ENCODE measurements at regions not wholly inside any gene's neighbourhood (a gene's known extent, or its start where the extent isn't known, plus 50 kb on each side); places are given as distances from the start of the nearest gene placed in this dataset.

DNA sequence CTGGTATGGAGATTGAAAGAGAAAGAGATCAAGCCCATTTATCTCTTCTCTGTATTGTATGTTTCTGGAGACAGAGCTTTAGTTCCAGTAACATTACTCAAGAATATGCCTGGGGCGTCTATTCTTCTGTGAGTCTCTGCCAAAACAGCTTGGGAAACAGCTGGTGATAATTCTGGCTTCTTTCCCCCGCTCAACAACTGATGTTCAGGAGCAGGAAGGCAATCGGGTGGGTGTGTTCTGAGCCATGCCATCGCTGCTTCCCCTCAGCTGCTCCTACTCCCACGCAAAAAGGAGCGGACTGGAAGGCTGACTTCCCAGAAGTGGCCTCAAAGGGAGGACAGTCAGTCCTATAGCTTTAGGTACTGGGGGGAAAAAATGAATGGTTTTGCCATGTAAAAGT is 695.1 kb downstream of the PLCL1 start:
- no peaks in the 10 kb centered on the region for H3K9me3 ChIP-seq (ENCODE audit: control insufficient read depth in 1 of 2, insufficient read depth in 1 of 2, low read length in 2 of 2)
- DNase-seq (no peak), ATAC-seq (ENCODE audit: poor library complexity) (no peak)
- TF ChIP-seq, protein P1, sequence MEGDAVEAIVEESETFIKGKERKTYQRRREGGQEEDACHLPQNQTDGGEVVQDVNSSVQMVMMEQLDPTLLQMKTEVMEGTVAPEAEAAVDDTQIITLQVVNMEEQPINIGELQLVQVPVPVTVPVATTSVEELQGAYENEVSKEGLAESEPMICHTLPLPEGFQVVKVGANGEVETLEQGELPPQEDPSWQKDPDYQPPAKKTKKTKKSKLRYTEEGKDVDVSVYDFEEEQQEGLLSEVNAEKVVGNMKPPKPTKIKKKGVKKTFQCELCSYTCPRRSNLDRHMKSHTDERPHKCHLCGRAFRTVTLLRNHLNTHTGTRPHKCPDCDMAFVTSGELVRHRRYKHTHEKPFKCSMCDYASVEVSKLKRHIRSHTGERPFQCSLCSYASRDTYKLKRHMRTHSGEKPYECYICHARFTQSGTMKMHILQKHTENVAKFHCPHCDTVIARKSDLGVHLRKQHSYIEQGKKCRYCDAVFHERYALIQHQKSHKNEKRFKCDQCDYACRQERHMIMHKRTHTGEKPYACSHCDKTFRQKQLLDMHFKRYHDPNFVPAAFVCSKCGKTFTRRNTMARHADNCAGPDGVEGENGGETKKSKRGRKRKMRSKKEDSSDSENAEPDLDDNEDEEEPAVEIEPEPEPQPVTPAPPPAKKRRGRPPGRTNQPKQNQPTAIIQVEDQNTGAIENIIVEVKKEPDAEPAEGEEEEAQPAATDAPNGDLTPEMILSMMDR (IDR thresholded peaks at IDR 0.05), result no peak
- H3K4me1 ChIP-seq (ENCODE audit: insufficient read depth, low read length), result no peaks in the 10 kb centered on the region
- H3K27ac ChIP-seq (ENCODE audit: low read depth in 1 of 2, low read length in 2 of 2), result no peak overlapping the region
- ChIA-PET CTCF (no interaction called here), POLR2A (no interaction called here)
- no peaks in the 10 kb centered on the region for H3K4me1 Mint-ChIP-seq (ENCODE audit: low read depth)
- no peak overlapping the region for H3K4me3 Mint-ChIP-seq
- intact Hi-C loops (cut with DNase I, micrococcal nuclease), result no loop called here
- no peak overlapping the region for H3K4me3 ChIP-seq (ENCODE audit: low read length)
- H3K27me3 Mint-ChIP-seq, result peaks cover 13% of the 10 kb centered on the region
- H3K27me3 ChIP-seq (ENCODE audit: control insufficient read depth in 1 of 2, insufficient read depth in 2 of 2, low read length in 2 of 2), result no peaks in the 10 kb centered on the region
- H3K27ac Mint-ChIP-seq, result no peak overlapping the region
- no peaks in the 10 kb centered on the region for H3K36me3 ChIP-seq (ENCODE audit: insufficient read depth, low read length)
- H3K9me3 Mint-ChIP-seq, result no peaks in the 10 kb centered on the region
- no peaks in the 10 kb centered on the region for H3K36me3 Mint-ChIP-seq (ENCODE audit: low read depth)

DNA sequence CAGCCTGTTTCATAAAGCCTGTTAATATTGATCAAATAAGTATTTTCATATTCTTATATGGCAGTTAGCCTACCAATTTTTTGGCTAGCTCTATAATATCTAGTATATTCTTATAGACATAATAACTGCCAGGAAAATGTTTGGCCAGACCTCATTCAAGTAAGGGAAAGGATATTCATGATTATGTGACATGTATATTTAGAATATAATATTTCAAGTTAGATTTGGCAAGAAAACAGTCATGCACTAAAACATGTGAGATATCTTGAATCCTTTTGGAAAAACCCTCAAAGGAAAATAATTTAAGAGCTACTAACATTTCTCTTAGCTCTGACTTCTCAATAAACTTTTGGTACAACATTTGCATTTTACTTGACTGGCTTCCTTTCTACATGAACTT is 694.1 kb downstream of the PLCL1 start:
- H3K36me3 Mint-ChIP-seq (ENCODE audit: low read depth), result no peaks in the 10 kb centered on the region
- CTCF ChIA-PET, result no interaction called here

DNA sequence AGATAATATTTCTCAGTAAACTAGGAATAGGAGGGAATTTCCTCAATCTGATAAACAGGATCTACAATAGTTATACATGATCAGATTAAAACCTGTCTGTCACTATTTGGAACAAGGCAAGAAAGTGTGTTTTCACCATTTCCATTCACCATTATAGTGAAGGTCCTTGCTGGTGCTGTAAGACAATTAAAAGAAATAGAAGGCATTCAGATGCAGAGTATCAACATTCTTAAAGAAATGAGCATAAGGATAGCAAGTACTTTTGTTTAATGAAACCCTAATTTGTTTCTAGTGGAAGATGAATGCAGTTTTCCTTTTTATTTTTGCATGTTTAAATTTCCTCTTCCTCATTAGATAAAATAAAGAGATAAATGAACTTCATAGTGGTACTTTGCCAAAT is 693.7 kb downstream of the PLCL1 start:
- Mint-ChIP-seq H3K27me3 (peaks cover 12% of the 10 kb centered on the region), H3K27ac (no peak overlapping the region), H3K36me3 (ENCODE audit: low read depth) (no peaks in the 10 kb centered on the region), H3K4me1 (ENCODE audit: low read depth) (no peaks in the 10 kb centered on the region), H3K4me3 (no peak overlapping the region), H3K9me3 (no peaks in the 10 kb centered on the region)
- DNase-seq, result no peak
- Histone ChIP-seq H3K27me3 (ENCODE audit: control insufficient read depth in 1 of 2, insufficient read depth in 2 of 2, low read length in 2 of 2) (no peaks in the 10 kb centered on the region), H3K36me3 (ENCODE audit: insufficient read depth, low read length) (no peaks in the 10 kb centered on the region), H3K4me1 (ENCODE audit: insufficient read depth, low read length) (no peaks in the 10 kb centered on the region), H3K9me3 (ENCODE audit: control insufficient read depth in 1 of 2, insufficient read depth in 1 of 2, low read length in 2 of 2) (no peaks in the 10 kb centered on the region), H3K4me3 (ENCODE audit: low read length) (no peak overlapping the region), H3K27ac (ENCODE audit: low read depth in 1 of 2, low read length in 2 of 2) (no peak overlapping the region)
- TF ChIP-seq, protein P1 (IDR thresholded peaks at IDR 0.05), result no peak
- intact Hi-C loops (cut with DNase I, micrococcal nuclease), result no loop called here
- CTCF ChIA-PET, result no interaction called here
- no peak for ATAC-seq (ENCODE audit: poor library complexity)
- POLR2A ChIA-PET, result no interaction called here

More for the DNA sequence above, 694.1 kb downstream of the PLCL1 start:
- Histone ChIP-seq H3K27me3 (ENCODE audit: control insufficient read depth in 1 of 2, insufficient read depth in 2 of 2, low read length in 2 of 2) (no peaks in the 10 kb centered on the region), H3K36me3 (ENCODE audit: insufficient read depth, low read length) (no peaks in the 10 kb centered on the region), H3K4me1 (ENCODE audit: insufficient read depth, low read length) (no peaks in the 10 kb centered on the region), H3K9me3 (ENCODE audit: control insufficient read depth in 1 of 2, insufficient read depth in 1 of 2, low read length in 2 of 2) (no peaks in the 10 kb centered on the region), H3K4me3 (ENCODE audit: low read length) (no peak overlapping the region), H3K27ac (ENCODE audit: low read depth in 1 of 2, low read length in 2 of 2) (no peak overlapping the region)
- TF ChIP-seq, protein P1 (IDR thresholded peaks at IDR 0.05), result no peak
- ATAC-seq (ENCODE audit: poor library complexity), result no peak
- POLR2A ChIA-PET, result no interaction called here
- Mint-ChIP-seq H3K27ac (no peak overlapping the region), H3K9me3 (no peaks in the 10 kb centered on the region), H3K4me3 (no peak overlapping the region), H3K4me1 (ENCODE audit: low read depth) (no peaks in the 10 kb centered on the region), H3K27me3 (peaks cover 13% of the 10 kb centered on the region)
- DNase-seq, result no peak
- intact Hi-C loops (cut with DNase I, micrococcal nuclease), result no loop called here
